ENCODE measurements at regions not wholly inside any gene's neighbourhood (a gene's known extent, or its start where the extent isn't known, plus 50 kb on each side); places are given as distances from the start of the nearest gene placed in this dataset.
"Not testable (repeated sequence)": the region's sequence is repeated elsewhere in the genome, so short reads cannot be mapped to it uniquely, and the experiment has no call there.

DNA sequence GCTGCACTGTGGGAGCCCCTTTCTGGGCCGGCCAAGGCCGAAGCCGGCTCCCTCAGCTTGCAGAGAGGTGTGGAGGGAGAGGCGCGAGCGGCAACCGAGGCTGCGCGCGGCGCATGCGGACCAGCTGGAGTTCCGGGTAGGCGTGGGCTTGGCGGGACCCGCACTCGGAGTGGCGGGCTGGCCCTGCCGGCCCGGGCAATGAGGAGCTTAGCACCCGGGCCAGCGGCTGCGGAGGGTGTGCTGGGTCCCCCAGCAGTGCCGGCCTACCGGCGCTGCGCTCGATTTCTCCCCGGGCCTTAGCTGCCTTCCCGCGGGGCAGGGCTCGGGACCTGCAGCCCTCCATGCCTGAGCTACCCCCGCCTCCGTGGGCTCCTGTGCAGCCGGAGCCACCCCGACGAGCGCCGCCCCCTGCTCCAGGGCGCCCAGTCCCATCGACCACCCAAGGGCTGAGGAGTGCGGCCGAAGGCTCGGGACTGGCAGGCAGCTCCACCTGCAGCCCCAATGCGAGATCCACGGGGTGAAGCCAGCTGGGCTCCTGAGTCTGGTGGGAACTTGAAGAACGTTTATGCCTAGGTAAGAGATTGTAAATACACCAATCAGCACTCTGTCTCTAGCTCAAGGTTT lies 777.9 kb downstream of the CDH11 start:
- not testable (repeated sequence) for DNase-seq

DNA sequence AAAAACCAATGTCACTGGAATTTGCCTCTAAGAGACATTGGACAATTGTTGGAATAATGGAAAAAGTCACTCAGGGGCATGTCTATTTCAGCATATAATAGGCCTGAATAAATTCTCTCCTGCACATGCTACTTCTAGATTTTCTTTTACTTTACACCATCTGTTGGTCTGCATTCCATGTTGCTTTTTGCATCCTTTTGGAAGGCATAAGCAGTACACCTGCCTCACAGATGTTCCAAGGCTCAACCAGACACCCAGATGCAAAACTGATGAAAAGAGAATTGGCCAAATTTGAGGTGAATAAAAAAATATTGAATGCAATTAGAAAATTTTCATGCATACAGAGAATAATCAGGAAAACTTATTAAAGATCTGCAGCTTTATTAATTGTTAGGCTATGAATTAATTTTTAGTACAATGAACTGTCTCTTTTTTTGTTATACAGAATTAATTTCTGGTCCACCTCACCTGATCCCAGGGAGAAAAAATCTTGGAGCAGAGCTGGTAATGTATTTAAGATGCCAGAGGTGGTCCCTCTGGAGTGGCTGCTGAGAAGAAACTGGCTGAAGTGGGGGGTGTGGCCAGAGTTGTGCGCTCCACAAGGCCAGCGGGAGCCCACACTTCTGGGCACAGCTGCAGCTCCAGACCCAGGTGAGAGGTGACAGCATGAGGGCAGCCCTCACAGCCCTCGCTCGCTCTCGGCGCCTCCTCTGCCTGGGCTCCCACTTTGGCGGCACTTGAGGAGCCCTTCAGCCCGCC lies 778.6 kb downstream of the CDH11 start:
- DNase-seq, result no peak

DNA sequence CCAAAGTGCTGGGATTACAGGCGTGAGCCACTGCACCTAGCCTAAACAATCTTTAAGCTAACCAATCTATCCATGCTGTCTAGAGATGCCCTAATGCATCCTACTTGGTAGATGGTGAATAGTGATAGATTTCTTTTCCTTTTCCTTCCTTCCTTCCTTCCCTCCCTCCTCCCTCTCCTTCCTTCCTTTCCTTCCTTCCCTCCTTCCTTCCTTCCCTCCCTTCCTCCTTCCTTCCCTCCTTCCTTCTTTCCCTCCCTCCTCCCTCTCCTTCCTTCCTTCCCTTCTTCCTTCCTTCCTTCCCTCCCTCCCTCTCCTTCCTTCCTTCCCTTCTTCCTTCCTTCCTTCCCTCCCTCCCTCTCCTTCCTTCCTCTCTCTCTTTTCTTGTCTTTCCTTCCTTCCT lies 780.5 kb downstream of the CDH11 start:
- DNase-seq, result not testable (repeated sequence)

DNA sequence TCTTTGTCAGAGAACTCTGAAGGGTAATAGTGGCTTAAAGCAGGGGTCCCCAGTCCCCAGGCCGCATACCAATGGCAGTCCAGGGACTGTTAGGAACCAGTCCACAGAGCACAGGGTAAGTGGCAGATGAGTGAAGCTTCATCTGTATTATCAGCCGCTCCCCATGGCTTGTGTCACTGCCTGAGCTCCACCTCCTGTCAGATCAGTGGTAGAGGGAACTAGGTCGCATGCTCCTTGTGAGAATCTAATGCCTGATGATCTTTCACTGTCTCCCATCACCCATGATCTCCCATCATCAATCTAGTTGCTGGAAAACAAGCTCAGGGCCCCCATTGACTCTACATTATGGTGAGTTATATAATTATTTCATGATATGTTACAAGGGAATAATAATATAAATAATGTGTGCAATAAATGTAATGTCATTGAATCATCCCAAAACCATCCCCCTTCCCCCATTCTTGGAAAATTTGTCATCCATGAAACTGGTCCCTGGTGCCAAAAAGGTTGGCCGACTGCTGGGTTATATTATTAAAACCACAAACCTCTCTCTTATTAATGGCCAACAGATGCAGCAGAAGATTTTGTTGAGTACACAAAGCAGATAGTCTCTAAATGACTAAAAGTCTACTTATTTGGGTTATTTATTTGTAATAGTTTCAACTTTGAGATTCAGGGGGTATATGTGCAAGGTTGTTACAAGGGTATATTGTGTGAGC lies 782.7 kb downstream of the CDH11 start:
- DNase-seq, result no peak

DNA sequence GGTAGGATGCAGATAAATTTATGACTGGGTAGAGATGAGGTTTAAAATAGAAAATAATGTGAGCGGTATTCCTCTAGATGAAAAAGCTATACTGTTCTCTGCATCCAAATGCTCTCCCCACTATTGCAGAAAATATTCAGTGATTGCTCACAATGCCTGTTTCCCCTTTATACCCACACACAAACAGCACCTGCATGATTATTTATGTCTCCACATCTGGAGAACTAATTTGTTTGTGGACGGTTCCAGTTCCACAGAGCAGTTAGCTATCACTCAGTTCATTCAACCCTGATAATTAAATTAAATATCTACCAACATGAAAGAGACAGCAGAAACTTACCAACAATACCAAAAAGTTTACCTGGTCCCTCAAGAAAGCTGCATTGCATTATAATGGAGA lies 800.0 kb downstream of the CDH11 start:
- no peak for DNase-seq

DNA sequence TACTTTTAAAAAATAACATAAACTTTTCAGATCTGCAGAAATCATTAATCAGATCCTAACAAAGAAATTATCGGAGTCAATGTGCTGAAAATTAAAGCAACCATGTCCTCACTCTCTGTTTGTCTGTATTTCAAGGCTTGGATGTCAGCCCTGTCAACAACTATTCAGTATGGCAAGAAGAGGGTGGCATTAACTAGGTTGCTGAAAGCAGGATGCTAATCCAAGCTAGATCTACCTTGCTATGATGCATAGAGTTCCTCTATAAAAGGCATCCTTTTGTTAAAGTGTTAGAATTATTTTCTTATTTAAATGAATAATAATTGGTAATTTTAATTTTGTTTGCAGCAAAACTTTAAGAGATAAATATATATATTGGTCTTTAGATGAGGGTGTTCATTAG lies 800.8 kb downstream of the CDH11 start:
- DNase-seq, result no peak

DNA sequence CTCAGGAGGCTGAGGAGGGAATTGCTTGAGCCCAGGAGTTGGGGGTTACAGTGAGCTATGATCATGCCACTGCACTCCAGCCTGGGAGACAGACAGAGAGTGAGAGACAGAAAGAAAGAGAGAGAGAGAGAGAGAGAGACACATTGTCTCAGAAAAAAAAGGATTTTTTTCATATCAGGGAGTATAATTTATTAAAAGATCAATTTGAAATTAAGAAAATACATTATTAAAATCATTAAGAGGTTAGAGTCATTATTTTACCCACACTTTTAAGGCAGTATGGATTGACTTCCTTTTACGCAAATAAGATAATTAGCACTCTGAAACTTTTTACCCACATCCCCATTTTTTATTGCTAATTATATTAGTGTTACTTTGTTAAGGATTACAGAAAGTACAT lies 804.3 kb downstream of the CDH11 start:
- DNase-seq, result no peak

DNA sequence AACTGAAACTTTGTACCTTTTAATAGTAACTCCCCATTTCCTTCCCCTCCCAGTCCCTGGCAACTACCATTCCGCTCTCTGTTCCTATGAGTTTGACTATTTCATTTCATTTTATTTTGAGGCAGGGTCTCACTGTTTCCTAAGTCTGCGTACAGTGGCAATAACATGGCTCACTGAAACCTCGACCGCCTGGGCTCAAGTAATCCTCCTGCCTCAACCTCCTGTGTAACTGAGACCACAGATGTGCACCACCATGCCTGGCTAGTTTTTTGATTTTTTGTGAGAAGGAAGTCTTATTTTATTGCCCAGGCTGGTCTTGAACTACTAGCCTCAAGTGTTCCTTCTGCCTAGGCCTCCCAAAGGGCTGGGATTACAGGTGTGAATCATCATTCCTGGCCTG lies 808.1 kb downstream of the CDH11 start:
- no peak for DNase-seq

DNA sequence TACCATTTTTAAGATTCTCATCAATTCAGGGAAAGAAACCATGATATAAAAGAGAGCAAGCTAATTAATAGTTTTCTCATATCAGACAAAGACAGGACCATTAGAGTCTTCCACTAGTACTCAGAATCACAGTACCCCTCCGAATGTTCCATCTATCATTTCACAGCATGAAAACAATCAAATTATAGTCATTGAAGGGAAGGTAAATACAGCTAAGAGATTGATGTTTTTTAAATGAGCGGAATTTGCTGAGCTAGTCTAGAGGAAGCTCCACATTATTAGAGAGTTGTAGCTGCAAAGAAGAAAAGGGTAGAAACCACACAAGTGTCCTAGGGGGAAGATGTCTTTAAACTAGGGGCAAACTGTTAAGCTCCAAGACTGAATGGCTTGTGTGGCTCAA lies 808.9 kb downstream of the CDH11 start:
- no peak for DNase-seq

DNA sequence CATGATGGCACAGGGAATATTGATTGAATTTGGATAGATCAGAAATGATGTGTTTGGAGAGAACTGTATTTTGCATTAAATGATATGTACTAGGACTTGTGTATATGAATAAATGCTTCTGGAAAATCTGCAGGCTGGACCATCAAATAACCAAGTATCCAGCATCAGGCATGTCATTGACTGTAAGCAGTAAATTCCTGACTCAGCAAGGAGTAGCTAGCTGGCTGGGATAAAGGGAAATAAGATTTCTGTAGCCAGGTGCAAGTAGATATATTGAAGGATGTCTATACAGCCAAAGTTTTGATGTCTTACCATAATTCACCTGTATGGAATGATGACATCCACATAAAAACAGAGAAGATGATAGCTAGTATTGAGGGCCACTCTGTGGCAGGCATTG lies 809.6 kb downstream of the CDH11 start:
- DNase-seq, result no peak

DNA sequence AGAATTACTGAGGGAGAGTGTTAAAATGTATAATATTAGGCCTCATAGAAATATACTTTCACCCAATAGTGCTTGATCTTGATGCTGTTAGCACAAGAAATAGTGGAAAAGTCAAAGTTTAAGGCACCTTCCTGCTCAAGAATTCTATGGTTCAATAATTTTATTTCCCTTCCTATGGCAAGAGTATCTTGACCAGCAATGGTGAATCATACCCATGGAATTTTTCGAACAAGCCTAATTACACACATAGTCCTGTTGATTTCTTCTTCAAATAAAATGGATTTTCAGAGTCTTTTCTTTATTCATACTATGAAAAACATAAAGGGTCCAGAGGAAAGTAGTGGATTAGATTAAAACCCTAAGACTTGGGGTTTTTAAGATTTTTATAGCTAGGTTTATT lies 810.6 kb downstream of the CDH11 start:
- DNase-seq, result no peak

DNA sequence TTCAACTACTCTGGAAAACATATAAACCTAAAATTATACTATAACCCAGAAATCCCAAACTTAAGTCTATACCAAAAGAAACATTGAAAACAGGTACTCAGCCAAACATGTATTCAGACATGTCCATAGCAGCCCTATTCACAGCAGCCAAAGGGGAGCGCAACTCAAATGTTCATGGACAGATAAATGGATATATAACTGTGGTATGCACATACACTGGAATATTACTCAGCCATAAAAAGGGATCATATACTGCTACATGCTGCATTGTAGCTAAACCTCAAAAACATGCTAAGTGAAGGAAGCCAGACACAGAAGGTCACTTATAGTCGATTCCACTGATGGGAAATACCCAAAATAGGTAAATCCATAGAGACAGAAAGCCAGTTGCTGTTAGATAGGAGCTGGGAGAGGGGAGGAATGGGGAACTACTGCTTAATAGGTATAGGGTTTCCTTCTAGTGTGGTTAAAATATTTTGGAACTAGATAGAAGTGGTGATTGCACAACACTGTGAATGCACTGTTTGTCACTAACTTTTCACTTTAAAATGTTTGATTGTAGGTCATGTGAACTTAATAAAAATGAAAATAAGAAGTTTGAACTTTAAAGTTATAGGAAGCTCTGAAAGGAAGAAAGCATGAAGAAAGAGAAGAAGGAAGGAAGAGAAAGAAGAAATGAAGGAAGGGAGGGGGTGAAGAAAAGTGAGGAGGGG lies 812.3 kb downstream of the CDH11 start:
- no peak for DNase-seq

DNA sequence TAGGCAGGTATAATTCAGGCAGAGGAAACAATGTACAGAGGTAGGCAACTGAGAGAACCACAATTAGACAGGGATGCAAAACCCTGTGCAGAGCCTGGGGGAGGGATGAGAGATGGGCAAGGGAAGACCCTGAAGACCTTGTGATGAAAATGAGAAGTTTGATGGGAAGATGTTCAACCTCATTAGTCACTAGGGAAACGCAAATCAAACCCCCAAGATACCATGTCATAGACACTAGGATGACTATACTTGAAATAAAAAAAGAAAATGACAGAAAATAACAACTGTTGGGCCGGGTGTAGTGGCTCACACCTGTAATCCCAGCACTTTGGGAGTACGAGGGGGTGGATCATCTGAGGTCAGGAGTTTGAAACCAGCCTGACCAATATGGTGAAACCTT lies 813.1 kb downstream of the CDH11 start:
- no peak for DNase-seq

DNA sequence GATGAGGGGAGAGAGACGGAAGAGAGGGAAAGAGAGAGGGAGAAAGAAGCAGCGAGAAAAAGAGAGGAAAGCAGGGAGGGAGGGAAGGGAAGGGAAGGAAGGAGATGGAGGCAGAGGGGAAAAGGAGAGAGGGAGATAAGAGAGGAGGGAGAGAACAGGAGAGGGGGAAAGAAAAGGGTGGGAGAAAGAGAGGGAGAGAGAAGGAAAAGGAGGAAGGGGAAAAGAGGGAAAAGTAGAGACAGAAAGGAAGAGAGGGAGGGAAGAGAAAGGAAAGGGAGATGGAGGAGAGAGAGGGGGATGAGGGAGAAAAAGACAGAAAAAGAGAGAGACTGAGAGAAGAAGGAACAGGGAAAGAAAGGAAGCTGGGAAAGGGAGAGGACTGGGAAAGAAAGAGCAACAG lies 814.4 kb downstream of the CDH11 start:
- no peak for DNase-seq

DNA sequence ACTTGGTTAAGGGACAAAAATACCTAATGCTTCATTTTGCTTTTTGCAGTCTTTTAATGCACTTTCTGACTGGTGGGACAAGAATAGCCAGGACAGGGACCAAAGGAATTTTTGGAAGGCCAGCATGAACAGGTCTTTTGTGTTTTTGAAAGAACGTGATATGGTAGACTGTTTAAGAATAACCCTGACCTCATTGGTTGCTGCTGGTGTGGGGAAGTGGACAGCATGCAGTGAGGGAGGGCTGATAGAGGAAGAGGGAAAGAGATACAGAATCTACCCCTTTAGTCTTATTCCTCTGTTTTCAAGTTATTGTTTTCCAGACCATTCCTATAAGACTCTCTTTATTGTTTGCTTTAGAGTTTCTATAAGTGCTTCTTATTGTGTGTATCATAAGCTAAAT lies 816.2 kb downstream of the CDH11 start:
- no peak for DNase-seq

DNA sequence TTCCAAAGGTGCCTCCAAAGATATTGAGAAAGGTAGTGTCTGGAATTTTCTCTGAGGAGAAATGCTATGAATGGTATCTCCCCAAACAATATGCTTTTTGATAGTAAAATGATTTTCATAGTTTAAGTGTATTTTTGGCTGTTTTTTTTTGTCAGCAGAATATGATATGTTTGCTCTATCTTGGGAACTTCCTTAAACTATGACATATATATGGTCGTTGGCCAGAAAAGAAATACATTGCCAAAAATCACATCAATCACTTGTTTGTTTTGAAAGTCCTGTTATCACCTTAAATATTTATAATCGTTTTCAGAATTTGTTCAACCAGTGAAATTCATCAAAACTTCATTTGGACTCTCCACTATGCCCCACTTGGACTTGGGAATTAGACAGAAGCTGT lies 816.9 kb downstream of the CDH11 start:
- DNase-seq, result no peak

DNA sequence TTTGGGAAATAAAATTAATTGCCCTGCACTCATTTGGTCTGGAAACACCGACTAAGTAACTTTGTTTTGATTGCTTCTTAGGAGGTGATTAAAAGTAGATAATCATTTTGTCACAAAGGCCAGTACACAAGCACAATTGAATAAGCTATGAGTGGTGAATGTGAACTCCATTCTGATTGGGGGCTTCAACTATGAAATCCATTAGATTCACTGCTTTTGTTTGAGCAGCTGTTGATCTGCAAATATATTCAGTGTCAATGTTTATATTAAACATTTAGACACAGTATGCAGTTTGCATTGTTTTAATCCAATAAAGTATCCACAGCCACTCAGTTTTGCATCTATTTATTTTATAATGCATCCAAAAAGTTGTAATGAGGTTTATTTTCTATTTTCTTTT lies 817.5 kb downstream of the CDH11 start:
- no peak for DNase-seq

DNA sequence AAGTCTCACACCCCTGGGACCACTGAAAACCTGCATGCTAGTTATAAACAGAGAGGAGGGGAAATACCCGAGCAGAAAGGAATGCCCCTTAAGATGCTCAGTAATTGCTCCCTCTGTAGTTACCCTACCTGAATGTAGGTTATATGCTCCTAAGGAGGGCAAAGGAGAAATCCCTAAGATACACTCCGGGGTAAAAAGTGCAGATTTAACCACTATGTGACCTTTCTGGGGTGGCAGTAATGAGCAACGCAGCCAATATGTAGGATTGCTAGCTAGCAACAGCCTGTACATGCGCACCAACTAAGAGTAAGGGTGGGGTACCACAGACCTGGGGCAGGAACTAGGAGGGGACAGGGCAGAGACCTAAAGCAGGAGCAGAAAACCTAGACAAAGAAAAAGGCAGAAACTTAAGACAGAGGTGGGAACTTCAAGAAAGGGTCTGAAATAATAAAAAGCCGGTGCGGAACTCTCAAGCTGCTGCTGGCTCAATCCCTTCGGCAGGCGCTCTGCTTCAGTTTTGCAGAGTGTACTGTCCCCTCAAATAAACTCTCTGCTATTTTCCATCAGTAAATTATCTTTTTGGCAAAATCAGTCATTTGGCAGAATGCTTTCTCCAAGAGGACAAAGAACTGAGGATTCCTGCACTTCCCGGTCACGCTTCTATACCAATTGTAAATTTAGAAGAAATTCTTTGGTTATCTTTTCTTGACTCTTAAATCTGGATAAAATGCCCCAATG lies 823.8 kb downstream of the CDH11 start:
- DNase-seq, result no peak

DNA sequence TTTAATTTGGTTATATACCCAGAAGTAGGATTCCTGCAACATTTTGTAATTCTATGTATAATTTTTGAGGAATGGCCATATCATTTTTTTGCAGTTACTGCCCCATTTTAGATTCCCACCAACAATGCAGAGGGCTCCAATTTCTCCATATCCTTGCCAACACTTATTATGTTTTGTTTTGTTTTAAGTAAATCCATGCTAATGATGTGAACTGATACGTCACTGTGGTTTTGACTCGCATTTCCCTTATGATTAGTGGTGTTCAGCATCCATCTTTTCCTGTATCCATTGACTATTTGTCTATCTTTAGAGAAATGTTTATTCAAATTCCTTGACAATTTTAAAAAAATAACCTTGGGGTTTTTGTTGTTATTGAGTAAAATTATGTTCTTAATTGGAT lies 826.4 kb downstream of the CDH11 start:
- no peak for DNase-seq

DNA sequence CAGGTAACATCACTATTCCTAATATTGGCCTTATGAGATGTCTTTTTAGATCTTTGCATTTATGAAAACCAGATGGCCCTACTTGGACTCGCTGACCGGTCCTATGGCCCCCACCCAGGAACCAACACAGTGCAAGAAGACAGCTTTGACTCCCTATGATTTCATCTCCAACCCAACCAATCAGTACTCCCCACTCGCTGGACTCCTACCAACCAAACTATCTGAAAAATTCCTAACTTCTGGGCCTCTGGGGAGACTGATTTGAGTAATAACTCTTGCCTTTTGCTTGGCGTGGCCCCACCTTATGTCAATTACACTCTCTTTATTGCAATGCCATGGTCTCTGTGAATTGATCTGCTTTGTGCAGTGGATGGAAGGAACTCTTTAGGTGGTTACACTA lies 828.9 kb downstream of the CDH11 start:
- no peak for DNase-seq

DNA sequence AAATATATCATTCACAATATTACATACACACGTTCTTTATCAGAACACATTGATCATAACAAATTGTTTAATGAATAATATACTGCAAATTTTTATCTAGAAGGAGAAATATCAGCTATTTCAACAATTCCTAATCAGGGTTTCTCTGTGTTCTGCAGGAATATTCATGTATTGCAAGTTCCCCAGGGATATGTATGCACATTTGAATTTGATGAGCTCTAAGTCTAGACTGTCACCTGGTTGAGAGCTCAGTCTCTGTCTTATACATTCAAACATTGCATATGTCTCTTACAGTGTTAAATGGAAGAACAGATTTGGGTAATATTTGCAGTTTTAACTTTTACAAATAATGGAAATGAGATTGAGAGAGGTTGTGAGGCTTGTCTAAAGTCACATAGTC lies 829.7 kb downstream of the CDH11 start:
- DNase-seq, result no peak

DNA sequence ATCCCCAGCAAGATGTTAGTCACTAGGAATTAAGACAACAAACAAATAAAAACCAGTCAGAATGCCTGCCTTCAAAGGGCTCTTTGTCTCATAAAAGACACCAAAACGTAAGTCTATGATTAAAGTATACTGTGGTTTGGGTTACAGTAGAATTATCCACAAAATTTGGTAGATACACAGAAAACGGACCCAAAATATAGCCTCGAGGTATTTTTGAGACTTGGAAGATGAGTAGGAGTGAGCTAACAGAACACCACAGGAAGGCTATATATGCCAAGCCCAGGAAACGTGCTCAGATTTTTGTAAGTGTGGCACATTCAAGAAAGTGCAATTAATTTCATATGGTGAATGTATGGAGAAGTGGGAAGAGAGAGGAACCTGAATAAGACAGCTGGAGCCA lies 831.4 kb downstream of the CDH11 start:
- DNase-seq, result no peak

Measured in MV-4-11 (cell line).